ENCODE measurements at regions not wholly inside any gene's neighbourhood (a gene's known extent, or its start where the extent isn't known, plus 50 kb on each side); places are given as distances from the start of the nearest gene placed in this dataset.

DNA sequence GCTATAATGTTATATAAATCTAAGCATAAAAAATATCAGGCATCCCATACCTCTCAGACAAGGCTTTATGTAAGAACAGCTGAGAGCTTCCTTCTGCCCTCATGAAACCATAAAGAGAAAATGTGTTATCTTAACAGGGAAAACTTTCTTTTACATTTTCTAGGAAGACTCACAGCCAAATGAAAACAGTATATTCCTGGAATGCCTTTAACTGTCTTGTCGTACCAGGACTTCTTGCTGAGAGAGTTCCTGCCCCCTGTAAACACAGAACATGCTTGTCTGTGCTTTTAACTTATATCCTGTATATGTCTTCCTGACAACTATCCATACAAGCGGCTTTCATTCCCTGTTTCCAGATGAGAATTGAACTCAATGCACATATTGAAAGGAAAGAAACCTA, 64.8 kb upstream of the AHR start:
- Mint-ChIP-seq H3K27ac (ENCODE audit: unreplicated experiment) (no peak overlapping the region), H3K9me3 (peaks cover 12% of the 10 kb centered on the region), H3K4me3 (no peak overlapping the region), H3K4me1 (peaks cover 7% of the 10 kb centered on the region), H3K36me3 (ENCODE audit: low read depth) (no peaks in the 10 kb centered on the region), H3K27me3 (ENCODE audit: low read depth) (no peaks in the 10 kb centered on the region)
- no peak for DNase-seq (ENCODE audit: low read depth, low spot score)
- TF ChIP-seq, protein P1, sequence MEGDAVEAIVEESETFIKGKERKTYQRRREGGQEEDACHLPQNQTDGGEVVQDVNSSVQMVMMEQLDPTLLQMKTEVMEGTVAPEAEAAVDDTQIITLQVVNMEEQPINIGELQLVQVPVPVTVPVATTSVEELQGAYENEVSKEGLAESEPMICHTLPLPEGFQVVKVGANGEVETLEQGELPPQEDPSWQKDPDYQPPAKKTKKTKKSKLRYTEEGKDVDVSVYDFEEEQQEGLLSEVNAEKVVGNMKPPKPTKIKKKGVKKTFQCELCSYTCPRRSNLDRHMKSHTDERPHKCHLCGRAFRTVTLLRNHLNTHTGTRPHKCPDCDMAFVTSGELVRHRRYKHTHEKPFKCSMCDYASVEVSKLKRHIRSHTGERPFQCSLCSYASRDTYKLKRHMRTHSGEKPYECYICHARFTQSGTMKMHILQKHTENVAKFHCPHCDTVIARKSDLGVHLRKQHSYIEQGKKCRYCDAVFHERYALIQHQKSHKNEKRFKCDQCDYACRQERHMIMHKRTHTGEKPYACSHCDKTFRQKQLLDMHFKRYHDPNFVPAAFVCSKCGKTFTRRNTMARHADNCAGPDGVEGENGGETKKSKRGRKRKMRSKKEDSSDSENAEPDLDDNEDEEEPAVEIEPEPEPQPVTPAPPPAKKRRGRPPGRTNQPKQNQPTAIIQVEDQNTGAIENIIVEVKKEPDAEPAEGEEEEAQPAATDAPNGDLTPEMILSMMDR (conservative IDR thresholded peaks at IDR 0.05), result no peak

- H3K27me3 Mint-ChIP-seq (ENCODE audit: low read depth), result no peaks in the 10 kb centered on the region
- H3K36me3 Mint-ChIP-seq (ENCODE audit: low read depth), result no peaks in the 10 kb centered on the region
- no peak overlapping the region for H3K4me3 Mint-ChIP-seq
- TF ChIP-seq, protein P1 (conservative IDR thresholded peaks at IDR 0.05), result no peak
- H3K4me1 Mint-ChIP-seq, result peaks cover 7% of the 10 kb centered on the region
- no peak overlapping the region for H3K27ac Mint-ChIP-seq (ENCODE audit: unreplicated experiment)
- H3K9me3 Mint-ChIP-seq, result peaks cover 12% of the 10 kb centered on the region
- no peak for DNase-seq (ENCODE audit: low read depth, low spot score)
Measured at GRCh38 chr7:17234030-17234397, 64.4 kb upstream of the AHR start.

GRCh38 chr7:17234398-17235031, 63.9 kb upstream of the AHR start:
- no peak for DNase-seq (ENCODE audit: low read depth, low spot score)
- peaks cover 7% of the 10 kb centered on the region for H3K4me1 Mint-ChIP-seq
- no peaks in the 10 kb centered on the region for H3K36me3 Mint-ChIP-seq (ENCODE audit: low read depth)
- no peak overlapping the region for H3K27ac Mint-ChIP-seq (ENCODE audit: unreplicated experiment)
- peaks cover 12% of the 10 kb centered on the region for H3K9me3 Mint-ChIP-seq
- H3K27me3 Mint-ChIP-seq (ENCODE audit: low read depth), result no peaks in the 10 kb centered on the region
- no peak overlapping the region for H3K4me3 Mint-ChIP-seq
- TF ChIP-seq, protein P1 (conservative IDR thresholded peaks at IDR 0.05), result no peak

GRCh38 chr7:17236171-17236570, 62.3 kb upstream of the AHR start:
- peaks cover 12% of the 10 kb centered on the region for H3K9me3 Mint-ChIP-seq
- DNase-seq (ENCODE audit: low read depth, low spot score), result no peak
- no peak overlapping the region for H3K4me3 Mint-ChIP-seq
- H3K27me3 Mint-ChIP-seq (ENCODE audit: low read depth), result no peaks in the 10 kb centered on the region
- H3K4me1 Mint-ChIP-seq, result peaks cover 7% of the 10 kb centered on the region
- H3K27ac Mint-ChIP-seq (ENCODE audit: unreplicated experiment), result no peak overlapping the region
- TF ChIP-seq, protein P1 (conservative IDR thresholded peaks at IDR 0.05), result no peak
- no peaks in the 10 kb centered on the region for H3K36me3 Mint-ChIP-seq (ENCODE audit: low read depth)

DNA sequence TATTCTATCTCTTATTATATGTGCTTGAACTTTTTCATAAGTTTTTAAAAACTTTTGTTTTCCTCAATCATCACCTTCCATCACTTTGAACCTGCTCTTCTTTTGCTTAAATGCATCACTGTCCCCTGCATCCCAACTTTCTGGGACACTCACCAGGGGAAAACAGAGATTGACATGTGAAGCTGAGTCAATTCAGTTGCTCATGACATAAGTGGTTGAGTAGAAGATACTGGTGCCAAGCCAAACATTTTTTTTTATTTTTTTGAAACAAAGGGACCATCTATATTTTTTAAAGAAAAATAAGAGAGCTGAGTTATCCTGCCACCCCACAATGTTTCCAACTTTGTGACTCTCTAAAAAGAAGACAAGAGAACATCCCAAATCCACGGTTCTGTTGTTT, 61.8 kb upstream of the AHR start:
- DNase-seq (ENCODE audit: low read depth, low spot score), result no peak
- no peak overlapping the region for H3K27ac Mint-ChIP-seq (ENCODE audit: unreplicated experiment)
- no peaks in the 10 kb centered on the region for H3K36me3 Mint-ChIP-seq (ENCODE audit: low read depth)
- no peaks in the 10 kb centered on the region for H3K27me3 Mint-ChIP-seq (ENCODE audit: low read depth)
- no peak overlapping the region for H3K4me3 Mint-ChIP-seq
- peaks cover 7% of the 10 kb centered on the region for H3K4me1 Mint-ChIP-seq
- TF ChIP-seq, protein P1 (conservative IDR thresholded peaks at IDR 0.05), result no peak
- H3K9me3 Mint-ChIP-seq, result peaks cover 12% of the 10 kb centered on the region
